C4-2B (cell line): ENCODE measurements at regions not wholly inside any gene's neighbourhood (a gene's known extent, or its start where the extent isn't known, plus 50 kb on each side); places are given as distances from the start of the nearest gene placed in this dataset.

Experiments
- CTCF ChIP-seq: fragments of 450-650 bp; conservative IDR thresholded peaks from 2 replicates; pipeline ENCODE4 v1.5.1; 2017; ENCODE audit warnings: mild to moderate bottlenecking
- ZFX ChIP-seq: fragments of 450-650 bp; IDR thresholded peaks from 2 replicates; pipeline ENCODE4 v1.6.1; 2017

- TF ChIP-seq CTCF (no peak), ZFX (no peak)
Measured at GRCh38 chr14:27061299-27061698, 463.5 kb upstream of the NOVA1 start.
